ENCODE measurements at regions not wholly inside any gene's neighbourhood (a gene's known extent, or its start where the extent isn't known, plus 50 kb on each side); places are given as distances from the start of the nearest gene placed in this dataset.

DNA sequence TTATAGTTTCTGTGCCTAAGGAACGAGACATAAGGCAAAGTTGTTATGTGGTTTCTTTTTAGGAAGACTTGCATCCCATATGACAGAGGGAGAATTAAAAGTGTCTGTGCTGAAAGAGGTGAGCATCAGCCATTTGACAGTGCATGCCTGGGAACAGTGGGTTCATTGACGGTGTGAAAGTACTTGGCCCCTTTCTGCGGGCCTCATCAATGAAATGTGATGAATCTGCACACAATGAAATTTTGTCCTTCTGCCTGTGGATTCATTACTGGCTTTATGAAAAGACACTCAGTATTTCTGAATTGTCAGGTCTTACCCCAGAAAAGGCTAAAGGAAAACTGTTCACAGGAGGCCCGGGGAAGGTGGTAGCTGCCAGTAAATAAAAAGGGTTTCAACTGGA lies 295.8 kb downstream of the FOXO1 start:
- no peak for TF ChIP-seq GATA2 (IDR thresholded peaks at IDR 0.05; ENCODE audit: low read depth, low read length)
- TF ChIP-seq GATA3 (IDR thresholded peaks at IDR 0.05; ENCODE audit: low read depth, low read length), result no peak

Measured in SH-SY5Y (cell line).